ENCODE measurements at regions not wholly inside any gene's neighbourhood (a gene's known extent, or its start where the extent isn't known, plus 50 kb on each side); places are given as distances from the start of the nearest gene placed in this dataset.
A peak's percentile ranks its signal among the peaks of the same experiment; 100 is the strongest.
"Not testable (repeated sequence)": the region's sequence is repeated elsewhere in the genome, so short reads cannot be mapped to it uniquely, and the experiment has no call there.

DNA sequence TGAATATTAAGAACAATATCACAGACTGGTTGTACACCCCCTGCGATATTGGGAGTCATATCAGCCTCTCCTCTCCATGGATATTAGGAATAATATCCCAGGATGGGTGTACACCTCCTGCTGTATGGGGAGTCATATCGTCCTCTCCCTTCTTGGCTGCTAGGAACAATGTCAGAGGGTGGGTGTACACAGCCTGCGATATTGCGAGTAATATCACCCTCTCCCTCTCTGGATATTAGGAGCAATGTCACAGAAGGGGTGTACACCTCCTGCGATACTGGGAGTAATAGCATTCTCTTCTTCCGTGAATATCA, 69.8 kb upstream of the HMX1 start:
- H2AFZ ChIP-seq (ENCODE audit: low read depth, low read length); H4K20me1 ChIP-seq (replicated peaks; ENCODE audit: control insufficient read depth, insufficient read depth, low read length); FAIRE-seq; BruUV-seq (replicated peaks); H3K9me1 ChIP-seq (ENCODE audit: control insufficient read depth, insufficient read depth, low read length); H3K27ac ChIP-seq (ENCODE audit: extremely low read depth, low read depth, low read length); H3K79me2 ChIP-seq (ENCODE audit: control insufficient read depth, insufficient read depth, low read length); DNase-seq (ENCODE audit: extremely low read depth in 1 of 4, low spot score in 3 of 4); POLR2A ChIA-PET; H3K4me2 ChIP-seq (ENCODE audit: insufficient read depth, low read length); H3K9me3 ChIP-seq (replicated peaks; ENCODE audit: control insufficient read depth, insufficient read depth, low read depth, low read length); H3K4me1 ChIP-seq (replicated peaks in 1 of 2; ENCODE audit: control insufficient read depth in 2 of 2, insufficient read depth in 2 of 2, low read length in 2 of 2); H3K36me3 ChIP-seq (ENCODE audit: control insufficient read depth, insufficient read depth, low read length); in situ Hi-C loops (cut with MboI); H3K9ac ChIP-seq (ENCODE audit: insufficient read depth in 1 of 2, low read depth in 2 of 2, low read length in 2 of 2); H3K4me3 ChIP-seq: not testable (repeated sequence)
- peaks cover 0 to 12% of the 10 kb centered on the region in 2 experiments; a peak in 2 of 5 replicates for H3K27me3 ChIP-seq (ENCODE audit: control insufficient read depth in 2 of 2, insufficient read depth in 2 of 2, low read length in 2 of 2)
- intact Hi-C loops (cut with micrococcal nuclease): loop anchor here (5.0 kb wide), 1 partner anchor 181 kb away; no protein-coding TSS in a partner anchor
- peak; percentile 33; the same call in 2 of the 3 replicates for ATAC-seq
- WGBS (ENCODE audit: insufficient coverage, low coverage, missing lambda C conversion rate): 13% methylated on average over 6 of the region's 6 CpGs
- CTCF ChIA-PET (ENCODE audit: low intra/inter-chr PET ratio): interaction anchor here (0.6 kb wide), 1 partner anchor 520 kb away, joined by 3 read pairs; no protein-coding TSS in a partner anchor

DNA sequence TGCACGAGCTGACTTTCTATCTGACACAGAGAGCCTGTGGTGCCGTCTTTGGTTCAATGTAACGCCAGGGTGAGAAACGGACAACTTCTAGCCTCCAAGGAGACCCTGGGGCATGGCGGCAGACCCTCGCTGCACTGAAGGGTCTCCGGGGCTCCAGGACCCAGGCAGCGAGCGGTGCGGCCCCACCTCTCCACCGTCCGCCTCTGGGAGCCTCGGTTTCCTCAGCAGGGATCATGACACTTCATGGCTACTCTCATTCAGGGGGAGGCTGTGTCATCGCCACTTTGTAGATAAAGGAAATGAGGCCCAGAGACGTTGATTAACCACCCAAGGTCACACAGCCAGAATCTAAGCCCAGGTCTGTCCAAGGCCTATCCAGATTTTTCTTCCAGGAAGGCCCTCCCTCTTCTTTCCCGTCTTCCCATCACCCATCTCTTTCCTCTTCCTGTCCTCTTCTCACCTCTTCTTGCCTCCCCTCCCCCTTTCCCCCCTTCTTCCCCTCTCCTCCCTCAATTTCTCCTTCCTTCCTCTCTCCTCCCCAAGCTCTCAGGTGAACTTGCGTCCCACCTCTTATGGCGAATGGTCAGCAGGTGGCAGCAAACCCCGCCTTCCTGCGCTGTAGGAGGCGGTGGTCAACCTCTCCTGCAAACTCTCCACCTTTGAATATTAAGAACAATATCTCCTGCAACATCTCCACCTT, 69.3 kb upstream of the HMX1 start:
- peak; percentile 19 to 45 (median 26) for DNase-seq (ENCODE audit: extremely low read depth in 1 of 4, low spot score in 3 of 4)
- CTCF ChIA-PET (ENCODE audit: low intra/inter-chr PET ratio): interaction anchor here (0.6 kb wide), 1 partner anchor 519 kb away, joined by 3 read pairs; no protein-coding TSS in a partner anchor
- WGBS (ENCODE audit: insufficient coverage, low coverage, missing lambda C conversion rate): 10% methylated on average over 14 of the region's 21 CpGs
- H3K9me3 ChIP-seq (replicated peaks; ENCODE audit: control insufficient read depth, insufficient read depth, low read depth, low read length): no peaks in the 10 kb centered on the region
- no peak overlapping the region for H3K4me3 ChIP-seq
- H3K9me1 ChIP-seq (ENCODE audit: control insufficient read depth, insufficient read depth, low read length): no peaks in the 10 kb centered on the region
- POLR2A ChIA-PET: interaction anchor here (0.6 kb wide), 1 partner anchor 661 kb away, joined by 3 read pairs; no protein-coding TSS in a partner anchor
- no TSS peak for BruUV-seq (replicated peaks)
- ATAC-seq: peak; percentile 94
- H2AFZ ChIP-seq (ENCODE audit: low read depth, low read length): no peak overlapping the region
- no peak overlapping the region for H3K4me2 ChIP-seq (ENCODE audit: insufficient read depth, low read length)
- no peaks in the 10 kb centered on the region for H4K20me1 ChIP-seq (replicated peaks; ENCODE audit: control insufficient read depth, insufficient read depth, low read length)
- H3K36me3 ChIP-seq (ENCODE audit: control insufficient read depth, insufficient read depth, low read length): no peaks in the 10 kb centered on the region
- H3K4me1 ChIP-seq (replicated peaks in 1 of 2; ENCODE audit: control insufficient read depth in 2 of 2, insufficient read depth in 2 of 2, low read length in 2 of 2): no peaks in the 10 kb centered on the region; a peak in 1 of 5 replicates
- intact Hi-C loops (cut with micrococcal nuclease): loop anchor here (5.0 kb wide), 1 partner anchor 181 kb away; no protein-coding TSS in a partner anchor
- no peak overlapping the region for H3K27ac ChIP-seq (ENCODE audit: extremely low read depth, low read depth, low read length)
- peaks cover 0 to 8% of the 10 kb centered on the region in 2 experiments; a peak in 2 of 5 replicates for H3K27me3 ChIP-seq (ENCODE audit: control insufficient read depth in 2 of 2, insufficient read depth in 2 of 2, low read length in 2 of 2)
- H3K79me2 ChIP-seq (ENCODE audit: control insufficient read depth, insufficient read depth, low read length): no peaks in the 10 kb centered on the region
- no peak for FAIRE-seq
- in situ Hi-C loops (cut with MboI): no loop called here
- H3K9ac ChIP-seq (ENCODE audit: insufficient read depth in 1 of 2, low read depth in 2 of 2, low read length in 2 of 2): no peak overlapping the region
- TF ChIP-seq BDP1 (IDR thresholded peaks at IDR 0.05; ENCODE audit: insufficient read depth, insufficient read length): no peak
- no peak for TF ChIP-seq ZFP36 (IDR thresholded peaks at IDR 0.05; ENCODE audit: low read depth, low read length, partially characterized antibody)
- TF ChIP-seq POLR2H (tag; IDR thresholded peaks at IDR 0.05; ENCODE audit: low read depth): no peak
- no peak for TF ChIP-seq KDM1A (IDR thresholded peaks at IDR 0.05)
- no peak for TF ChIP-seq MTA3 (IDR thresholded peaks at IDR 0.05; ENCODE audit: borderline replicate concordance)
- TF ChIP-seq BRF1 (IDR thresholded peaks at IDR 0.05; ENCODE audit: borderline replicate concordance, extremely low read depth, insufficient read length): no peak
- TF ChIP-seq PML (IDR thresholded peaks at IDR 0.05; ENCODE audit: low read length): no peak
- TF ChIP-seq ZNF444 (CRISPR knock-in tag; IDR thresholded peaks at IDR 0.05): no peak
- TF ChIP-seq CTCF (IDR thresholded peaks at IDR 0.05 in 2 of 3, conservative IDR thresholded peaks at IDR 0.05 in 1 of 3; ENCODE audit: insufficient read depth in 2 of 3, low read depth in 1 of 3, low read length in 3 of 3): peak; percentile 44 to 54 (median 45); a peak in 4 of 6 replicates
- peak; percentile 30; the same call in 1 of the 2 replicates for TF ChIP-seq SMC3 (conservative IDR thresholded peaks at IDR 0.05; ENCODE audit: insufficient read depth, low read depth, low read length)
- TF ChIP-seq SNAPC5 (CRISPR knock-in tag; IDR thresholded peaks at IDR 0.05): no peak
- TF ChIP-seq RCOR1 (IDR thresholded peaks at IDR 0.05; ENCODE audit: borderline replicate concordance in 1 of 2, low read depth in 2 of 2, low read length in 2 of 2): no peak
- no peak for TF ChIP-seq CREM (IDR thresholded peaks at IDR 0.05; ENCODE audit: low read depth)
- no peak for TF ChIP-seq TAF15 (IDR thresholded peaks at IDR 0.05; ENCODE audit: low read depth, low read length)

Measured in K562 (cell line).